ENCODE measurements at regions not wholly inside any gene's neighbourhood (a gene's known extent, or its start where the extent isn't known, plus 50 kb on each side); places are given as distances from the start of the nearest gene placed in this dataset.

DNA sequence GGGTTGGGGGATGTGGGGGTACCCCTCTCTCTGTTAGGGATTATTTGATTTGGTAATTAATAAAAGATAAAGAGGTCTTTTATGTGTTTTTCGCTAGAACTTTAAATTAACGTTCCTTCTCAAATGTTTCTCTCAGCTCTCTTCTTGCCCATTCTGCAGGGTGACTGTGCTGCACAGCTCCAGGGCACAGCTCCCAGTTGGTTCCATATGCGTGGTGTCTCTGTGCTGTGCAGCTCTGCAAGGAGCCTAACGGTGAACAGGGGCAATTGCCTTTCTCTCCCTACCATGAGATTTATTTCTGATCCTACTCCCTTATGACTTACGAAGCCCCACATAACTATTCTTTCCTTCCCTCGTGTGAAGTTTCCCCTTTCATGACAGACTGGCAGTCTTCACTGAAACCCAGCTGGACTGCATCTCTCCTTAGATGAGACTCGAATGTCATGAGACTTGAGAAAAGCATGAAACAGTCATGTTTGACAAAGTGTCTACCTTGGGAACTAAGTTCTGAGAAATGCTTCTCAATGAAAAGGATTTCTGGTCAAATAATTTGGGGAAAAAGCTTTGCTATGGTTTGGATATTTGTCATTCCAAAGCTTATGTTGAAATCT is 50.2 kb upstream of the SPRY1 start:
- no peaks in the 10 kb centered on the region for H3K27me3 Mint-ChIP-seq
- ATAC-seq (ENCODE audit: poor library complexity): no peak

More for the DNA sequence above, 50.2 kb upstream of the SPRY1 start:
- ChIA-PET CTCF (no interaction called here), POLR2A (no interaction called here)
- peaks cover 0 to under 1% of the 10 kb centered on the region in 2 experiments for H3K9me3 ChIP-seq (ENCODE audit: control insufficient read depth in 1 of 2, insufficient read depth in 1 of 2, low read length in 2 of 2)
- Mint-ChIP-seq H3K4me1 (ENCODE audit: low read depth) (no peaks in the 10 kb centered on the region), H3K27ac (no peak overlapping the region), H3K4me3 (no peak overlapping the region), H3K9me3 (no peaks in the 10 kb centered on the region), H3K36me3 (ENCODE audit: low read depth) (no peaks in the 10 kb centered on the region)
- no peaks in the 10 kb centered on the region for H3K4me1 ChIP-seq (ENCODE audit: insufficient read depth, low read length)
- H3K27ac ChIP-seq (ENCODE audit: low read depth in 1 of 2, low read length in 2 of 2): no peak overlapping the region
- H3K27me3 ChIP-seq (ENCODE audit: control insufficient read depth in 1 of 2, insufficient read depth in 2 of 2, low read length in 2 of 2): peaks cover 0 to 16% of the 10 kb centered on the region in 2 experiments
- TF ChIP-seq, protein P1, sequence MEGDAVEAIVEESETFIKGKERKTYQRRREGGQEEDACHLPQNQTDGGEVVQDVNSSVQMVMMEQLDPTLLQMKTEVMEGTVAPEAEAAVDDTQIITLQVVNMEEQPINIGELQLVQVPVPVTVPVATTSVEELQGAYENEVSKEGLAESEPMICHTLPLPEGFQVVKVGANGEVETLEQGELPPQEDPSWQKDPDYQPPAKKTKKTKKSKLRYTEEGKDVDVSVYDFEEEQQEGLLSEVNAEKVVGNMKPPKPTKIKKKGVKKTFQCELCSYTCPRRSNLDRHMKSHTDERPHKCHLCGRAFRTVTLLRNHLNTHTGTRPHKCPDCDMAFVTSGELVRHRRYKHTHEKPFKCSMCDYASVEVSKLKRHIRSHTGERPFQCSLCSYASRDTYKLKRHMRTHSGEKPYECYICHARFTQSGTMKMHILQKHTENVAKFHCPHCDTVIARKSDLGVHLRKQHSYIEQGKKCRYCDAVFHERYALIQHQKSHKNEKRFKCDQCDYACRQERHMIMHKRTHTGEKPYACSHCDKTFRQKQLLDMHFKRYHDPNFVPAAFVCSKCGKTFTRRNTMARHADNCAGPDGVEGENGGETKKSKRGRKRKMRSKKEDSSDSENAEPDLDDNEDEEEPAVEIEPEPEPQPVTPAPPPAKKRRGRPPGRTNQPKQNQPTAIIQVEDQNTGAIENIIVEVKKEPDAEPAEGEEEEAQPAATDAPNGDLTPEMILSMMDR (IDR thresholded peaks at IDR 0.05): no peak
- H3K36me3 ChIP-seq (ENCODE audit: insufficient read depth, low read length): no peaks in the 10 kb centered on the region
- DNase-seq: no peak
- intact Hi-C loops (cut with DNase I, micrococcal nuclease): no loop called here
- no peak overlapping the region for H3K4me3 ChIP-seq (ENCODE audit: low read length)
